Fibroblast of gingiva (primary cell): ENCODE measurements at regions not wholly inside any gene's neighbourhood (a gene's known extent, or its start where the extent isn't known, plus 50 kb on each side); places are given as distances from the start of the nearest gene placed in this dataset.

Experiments
- DNase-seq: peaks from one replicate; pipeline ENCODE4 v3.0.0-alpha.2; 2011; ENCODE audit warnings: low read depth

DNA sequence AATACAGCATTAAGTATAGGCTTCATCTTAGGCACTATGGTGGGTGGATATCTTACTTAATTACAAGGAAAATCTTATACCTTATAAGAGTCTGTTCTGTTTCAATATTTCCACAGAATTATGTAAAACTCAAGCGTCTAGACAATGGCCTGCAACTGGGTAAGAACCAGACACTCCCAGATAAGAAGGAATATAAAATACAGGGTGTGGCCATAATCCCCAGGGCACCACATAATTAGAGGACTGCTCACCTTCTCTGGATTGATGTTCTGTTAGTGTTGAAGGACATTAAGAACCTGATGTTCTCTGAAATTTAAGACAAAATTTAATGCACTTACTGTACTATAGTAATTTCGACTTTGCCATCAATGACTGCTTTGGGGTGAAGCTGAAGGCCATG lies 198.2 kb upstream of the ARSJ start:
- no peak for DNase-seq

DNA sequence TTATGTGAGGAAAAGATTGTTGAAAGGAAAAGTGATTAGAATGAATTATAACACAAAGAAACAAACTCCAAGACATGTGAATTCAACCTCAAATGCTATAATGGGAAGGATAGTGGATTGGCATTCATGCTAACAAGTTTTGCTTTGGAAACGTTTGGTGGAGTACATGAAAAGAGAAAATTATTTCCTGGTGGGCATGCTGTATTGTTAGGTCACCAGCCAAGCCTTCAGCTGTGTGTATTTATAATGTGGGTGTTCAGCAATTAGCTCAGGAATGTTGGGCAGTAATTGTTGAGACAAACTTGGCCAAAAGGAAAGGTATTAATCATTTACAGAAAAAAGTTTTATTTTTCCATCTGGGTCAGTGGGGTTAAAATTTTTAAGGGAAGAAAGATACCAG lies 198.9 kb upstream of the ARSJ start:
- no peak for DNase-seq

DNA sequence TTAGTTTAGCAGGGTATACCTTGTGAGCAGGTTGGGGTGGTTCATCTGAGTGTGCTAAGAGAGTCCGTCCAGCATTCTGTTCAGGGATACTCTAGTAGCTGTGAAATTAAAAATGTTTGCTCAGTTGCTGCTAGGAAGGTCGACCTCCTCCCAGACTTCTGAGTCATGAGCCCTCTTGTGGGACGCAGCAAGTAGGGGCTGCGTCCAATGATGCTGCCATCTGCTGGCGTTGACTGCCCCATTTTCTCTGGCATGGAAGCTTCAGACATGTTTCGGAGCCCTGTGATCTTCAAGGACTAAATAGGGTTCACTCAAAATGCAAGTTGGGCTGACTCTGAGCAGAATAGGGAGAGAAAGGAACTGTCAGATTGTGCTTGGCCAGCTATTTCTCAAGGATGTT lies 201.0 kb upstream of the ARSJ start:
- DNase-seq, result peak; percentile 70

DNA sequence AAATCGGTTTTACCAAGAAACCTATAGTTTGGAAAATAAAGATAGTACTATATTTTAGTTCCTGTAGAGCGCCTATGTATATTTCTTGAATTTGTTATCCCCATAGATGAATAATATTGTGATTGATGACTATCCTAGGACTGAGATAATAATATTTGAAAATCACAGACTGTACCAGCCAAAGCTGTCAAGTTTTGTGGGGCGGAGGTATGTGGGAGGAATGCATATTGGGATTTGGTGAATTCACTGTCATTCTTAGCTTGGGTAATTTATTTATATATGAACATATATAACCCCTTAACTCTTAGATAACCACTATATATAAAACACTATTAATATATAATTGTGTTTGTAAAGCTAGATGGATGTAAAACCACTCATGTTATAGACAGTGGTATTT lies 205.5 kb upstream of the ARSJ start:
- no peak for DNase-seq

DNA sequence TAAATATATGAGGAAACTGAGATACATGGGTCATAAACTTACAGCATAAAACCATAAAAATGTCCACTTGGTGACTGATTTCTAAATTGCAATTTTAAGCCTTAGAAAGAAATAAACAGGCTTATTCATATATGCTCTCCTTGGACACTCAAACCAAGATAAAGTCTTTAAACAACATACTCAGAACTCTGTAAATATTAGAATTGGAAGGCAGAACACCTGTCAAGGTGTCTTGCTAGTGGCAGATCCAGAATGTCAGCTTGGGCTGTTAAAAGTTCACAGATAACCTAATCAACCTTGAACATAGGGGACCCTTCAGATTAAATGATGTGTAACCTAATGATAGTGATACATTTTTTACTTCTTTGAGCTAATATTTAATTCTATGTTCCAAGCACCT lies 208.1 kb upstream of the ARSJ start:
- no peak for DNase-seq

DNA sequence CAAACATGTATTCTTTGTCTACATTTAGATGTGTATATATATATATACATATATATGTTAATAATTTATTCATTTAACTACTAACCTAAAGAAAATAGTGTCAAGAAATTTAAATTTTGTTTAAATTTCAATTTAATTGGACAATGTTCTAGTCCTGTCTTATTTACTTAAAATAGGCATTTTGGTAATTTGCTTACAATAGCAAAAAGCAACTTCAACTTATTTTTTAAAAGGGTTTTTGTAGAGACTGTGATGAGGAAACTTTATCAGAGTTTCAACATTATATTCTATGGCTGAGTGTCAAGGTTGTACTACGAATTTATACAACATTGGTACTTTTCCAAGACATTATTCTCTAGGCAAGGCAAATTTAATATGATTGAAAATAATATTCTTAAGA lies 212.0 kb upstream of the ARSJ start:
- DNase-seq, result no peak

DNA sequence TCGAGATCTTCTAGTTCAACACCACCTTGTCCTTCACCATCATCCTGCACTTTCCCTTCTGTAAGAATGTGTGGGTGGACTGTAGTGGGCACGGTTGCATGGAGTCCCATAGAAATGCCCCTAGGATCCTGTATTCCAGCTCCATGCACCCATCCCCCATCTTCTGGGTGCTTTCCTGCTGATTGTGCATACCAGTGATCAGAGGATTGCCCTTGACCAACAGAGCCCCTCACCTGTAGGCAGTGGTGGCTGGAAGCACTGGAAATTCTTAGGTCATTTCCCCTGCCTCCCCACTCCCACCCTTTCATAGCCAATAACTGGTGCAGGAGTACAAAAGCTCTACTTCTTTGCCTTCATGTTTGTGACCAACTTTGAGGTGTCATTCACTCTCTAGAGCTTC lies 213.4 kb upstream of the ARSJ start:
- no peak for DNase-seq

DNA sequence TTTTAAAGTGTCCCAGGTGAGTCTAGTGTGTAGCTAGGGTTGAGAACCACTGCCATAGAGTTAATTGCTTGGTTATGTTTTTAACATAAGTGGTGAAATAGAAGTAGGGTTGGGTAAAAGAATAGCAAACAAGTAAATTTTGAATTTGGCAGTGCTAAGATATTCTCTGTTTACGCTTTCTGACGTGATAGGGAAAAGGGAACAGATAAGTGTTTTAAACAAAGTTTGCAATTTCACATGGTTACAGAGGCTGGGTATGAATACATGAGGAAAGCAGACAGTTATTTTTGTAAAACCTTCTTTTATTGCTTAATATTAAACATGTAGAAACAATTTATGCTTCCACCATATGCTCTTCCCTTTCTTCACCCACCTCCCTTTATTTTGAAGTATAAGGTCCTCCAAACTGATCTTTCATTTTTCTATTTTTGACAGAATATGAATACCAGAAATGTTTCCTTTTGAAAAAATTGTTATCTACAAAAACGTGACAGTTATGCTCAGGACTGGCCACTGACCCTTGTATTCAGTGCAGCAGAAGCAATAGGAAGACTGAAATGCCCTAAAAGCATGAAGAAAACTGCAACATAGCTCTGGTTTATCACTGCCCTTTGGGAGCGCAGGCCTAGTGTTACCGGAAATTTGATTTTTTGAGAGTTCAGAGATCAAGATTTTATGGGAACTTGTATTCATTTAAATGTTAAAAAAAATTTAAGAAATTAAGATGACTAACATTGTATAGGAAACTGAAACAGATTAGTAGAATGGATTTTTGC lies 214.4 kb upstream of the ARSJ start:
- no peak for DNase-seq

DNA sequence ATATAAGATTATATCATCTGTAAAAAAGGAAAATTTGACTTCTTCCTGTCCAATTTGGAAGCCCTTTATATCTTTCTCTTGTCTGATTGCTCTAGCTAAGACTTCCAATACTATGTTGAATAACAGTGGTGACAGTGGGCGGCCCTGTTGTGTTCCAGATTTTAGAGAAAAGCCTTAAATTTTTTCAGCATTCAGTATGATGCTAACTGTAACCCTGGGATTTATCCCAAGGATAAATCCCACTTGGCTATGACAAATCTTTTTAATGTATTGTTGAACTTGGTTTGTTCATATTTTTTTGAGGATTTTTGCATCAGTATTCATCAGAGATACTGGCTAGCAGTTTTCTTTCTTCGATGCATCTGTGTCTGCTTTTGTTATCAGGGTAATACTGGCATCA lies 217.2 kb upstream of the ARSJ start:
- no peak for DNase-seq

DNA sequence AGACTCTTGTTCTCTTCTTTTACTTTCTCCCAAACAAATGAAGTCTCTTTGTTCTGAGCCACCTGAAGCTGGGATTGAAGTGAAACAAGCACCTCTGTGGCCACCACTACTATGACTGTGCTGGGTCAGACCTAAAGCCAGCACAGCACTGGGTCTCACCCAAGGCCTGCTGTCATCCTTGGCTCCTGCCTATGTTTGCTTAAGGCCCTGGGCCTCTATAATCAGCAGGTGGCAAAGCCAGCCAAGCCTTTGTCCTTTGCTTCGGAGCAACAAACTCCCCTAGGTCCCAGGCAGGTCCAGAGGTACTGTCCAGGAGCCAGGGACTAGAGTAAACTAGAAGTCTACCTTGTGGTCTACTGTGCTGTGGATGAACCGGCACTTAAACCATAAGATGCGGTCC lies 220.6 kb upstream of the ARSJ start:
- DNase-seq, result no peak

DNA sequence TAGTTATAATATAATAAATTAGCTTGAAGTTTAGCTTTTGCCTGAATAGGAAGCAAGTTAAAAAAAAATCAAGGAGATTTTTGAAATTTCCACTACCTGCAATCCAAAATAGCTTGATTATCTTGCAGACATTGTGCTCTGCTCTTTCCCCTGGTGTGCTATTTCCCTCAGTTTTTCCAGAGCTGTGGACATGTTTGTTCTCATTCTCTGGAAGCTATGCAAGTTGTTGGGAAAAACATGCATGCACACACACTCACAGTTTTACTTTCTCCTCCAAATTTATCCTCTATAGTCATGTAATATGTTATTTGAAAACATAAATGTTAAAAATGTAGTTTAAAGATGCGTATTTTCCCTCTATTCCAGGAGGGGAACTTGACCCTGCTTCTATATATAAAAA lies 225.8 kb upstream of the ARSJ start:
- DNase-seq, result no peak

DNA sequence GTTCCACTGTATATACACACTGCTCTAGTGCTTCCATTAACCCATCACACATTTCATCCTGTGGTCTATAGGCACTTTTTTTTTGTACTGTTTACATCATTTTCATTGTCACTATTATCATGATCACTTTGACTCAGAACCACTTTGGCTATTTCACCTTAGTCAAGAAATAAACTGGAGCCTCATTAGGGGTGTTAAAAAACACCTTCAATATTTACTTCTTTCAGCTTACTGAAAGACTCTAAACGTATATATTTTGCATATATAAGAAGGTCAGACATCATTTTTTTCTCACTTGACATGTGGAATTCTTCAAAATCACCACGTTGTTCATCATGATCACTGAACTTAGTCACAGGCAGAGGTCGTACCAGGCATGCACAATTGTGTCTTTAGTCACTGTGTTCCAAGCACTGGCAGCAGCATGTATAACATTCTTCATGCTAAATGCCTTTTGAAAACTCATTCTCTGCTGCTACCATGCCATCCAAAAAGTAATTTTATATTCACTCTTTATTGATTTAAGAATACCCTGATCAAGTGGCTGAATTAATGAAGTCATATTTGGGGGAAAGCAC lies 229.2 kb upstream of the ARSJ start:
- peak; percentile 44 for DNase-seq

DNA sequence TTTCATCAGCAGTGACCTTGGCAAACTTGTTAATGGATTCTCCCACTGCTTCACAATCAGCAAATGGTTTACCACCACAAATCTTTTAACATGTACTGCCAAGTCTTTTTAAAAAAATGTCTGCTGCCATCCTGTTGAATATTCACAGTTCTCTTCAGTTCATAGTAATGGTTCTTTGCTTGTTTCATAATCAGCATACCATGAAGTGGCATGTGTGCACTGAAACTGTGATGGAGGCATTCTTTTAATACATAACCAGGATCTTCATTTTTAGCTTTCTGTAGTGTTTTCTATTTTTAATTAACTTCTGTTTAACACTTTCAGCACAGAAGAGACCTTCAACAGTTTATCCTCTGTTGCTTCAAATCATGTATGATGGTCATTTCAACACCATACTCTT lies 230.1 kb upstream of the ARSJ start:
- no peak for DNase-seq

DNA sequence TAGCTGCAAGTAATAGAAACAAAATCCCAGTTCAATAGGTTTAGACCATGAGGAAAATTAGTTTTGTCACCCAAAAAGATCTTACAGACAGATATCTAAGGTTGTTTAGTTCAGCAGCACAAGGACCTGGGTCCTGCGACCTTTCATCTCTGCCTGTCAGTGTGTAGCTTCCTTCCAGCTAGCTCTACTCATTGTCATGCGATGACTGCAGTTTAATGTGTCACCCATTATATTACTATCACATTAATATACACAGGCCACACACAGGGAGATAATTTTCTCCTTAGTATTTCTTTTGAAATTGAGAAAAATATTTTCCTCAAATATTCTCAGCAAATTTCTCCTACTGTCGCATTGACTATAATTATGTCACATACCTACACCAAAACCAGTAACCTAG lies 232.1 kb upstream of the ARSJ start:
- no peak for DNase-seq

DNA sequence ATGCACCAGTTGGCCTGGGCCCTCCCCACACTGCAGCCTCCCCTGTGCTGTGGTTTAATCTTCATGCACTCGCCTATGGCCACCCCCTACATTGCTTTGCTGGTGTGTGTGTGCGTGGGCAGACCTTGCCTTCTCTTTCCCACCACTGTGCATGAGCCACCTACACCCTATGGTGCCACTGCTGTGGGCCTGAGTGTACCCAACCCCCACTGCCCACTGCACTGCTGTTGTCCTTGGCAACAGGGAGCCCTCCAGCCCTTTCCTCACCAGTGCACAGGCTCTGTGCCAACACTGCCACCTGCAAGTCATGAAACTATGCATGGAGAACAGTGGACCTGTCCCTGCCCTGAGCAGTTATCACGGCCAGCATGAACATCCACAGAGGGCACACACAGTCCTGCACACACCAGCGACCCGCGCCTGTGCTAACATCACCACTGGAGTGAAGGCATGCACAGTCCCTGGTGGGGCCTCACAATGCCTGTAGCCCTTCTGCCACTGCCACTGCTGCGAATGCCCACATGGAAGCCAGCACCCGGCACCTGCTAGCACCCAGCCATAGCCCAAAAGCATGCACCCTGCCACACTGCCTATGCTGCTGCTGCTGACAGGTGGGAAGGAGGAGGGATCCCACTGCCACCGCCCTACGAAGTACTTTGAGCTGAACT lies 237.8 kb upstream of the ARSJ start:
- no peak for DNase-seq

DNA sequence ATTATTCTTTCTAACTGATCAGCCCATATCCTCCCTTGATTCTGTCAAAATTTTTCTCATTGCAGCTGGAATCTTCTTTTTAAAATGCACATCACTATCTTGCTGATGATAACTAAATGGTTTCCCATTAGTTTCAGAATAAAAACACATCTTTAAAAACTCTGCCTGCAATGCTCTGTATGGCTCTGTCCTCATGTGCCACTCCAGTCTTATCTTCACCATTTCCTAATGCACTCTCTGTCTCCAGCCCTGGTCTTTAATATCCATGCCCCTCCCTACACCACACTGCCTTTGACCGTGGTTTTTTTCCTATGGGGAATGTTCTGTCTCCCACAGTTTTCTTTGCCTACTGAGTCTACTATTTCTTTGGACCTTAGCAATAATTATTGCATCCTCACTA lies 244.1 kb upstream of the ARSJ start:
- no peak for DNase-seq

DNA sequence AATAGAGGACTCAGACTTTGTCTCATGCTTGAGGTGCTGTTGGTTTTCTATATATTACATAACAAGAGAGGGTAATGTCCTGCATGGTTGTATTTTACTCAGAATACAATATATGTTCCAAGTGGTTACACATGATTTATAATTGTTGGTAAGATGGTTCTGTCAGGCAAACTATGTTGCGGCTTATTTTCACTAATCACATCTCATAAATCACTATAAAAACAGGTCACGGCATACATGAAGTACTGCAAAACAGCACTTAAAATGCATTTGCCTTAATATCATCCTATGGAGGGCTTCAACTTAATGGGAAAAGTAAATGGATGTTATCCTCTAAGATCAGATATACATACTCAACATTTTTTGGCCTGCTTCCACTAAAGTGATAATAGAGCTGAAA lies 246.0 kb upstream of the ARSJ start:
- no peak for DNase-seq

DNA sequence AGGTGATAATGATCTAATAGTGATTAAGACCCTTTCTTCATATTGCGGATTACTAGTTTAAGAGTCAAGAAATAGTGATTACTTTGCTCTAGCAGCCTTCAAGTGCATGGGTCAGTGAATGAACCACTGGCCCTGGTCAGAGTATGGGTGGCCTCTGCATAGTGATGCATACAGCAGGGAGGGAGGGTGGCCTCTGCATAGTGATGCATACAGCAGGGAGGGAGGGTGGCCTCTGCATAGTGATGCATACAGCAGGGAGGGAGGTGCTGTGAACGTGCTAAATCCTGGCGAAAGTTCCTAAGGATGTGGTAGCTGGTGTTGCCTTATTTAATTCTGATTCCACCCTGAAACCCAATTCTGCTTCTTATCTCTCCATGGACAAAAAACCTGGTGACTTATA lies 246.7 kb upstream of the ARSJ start:
- no peak for DNase-seq

DNA sequence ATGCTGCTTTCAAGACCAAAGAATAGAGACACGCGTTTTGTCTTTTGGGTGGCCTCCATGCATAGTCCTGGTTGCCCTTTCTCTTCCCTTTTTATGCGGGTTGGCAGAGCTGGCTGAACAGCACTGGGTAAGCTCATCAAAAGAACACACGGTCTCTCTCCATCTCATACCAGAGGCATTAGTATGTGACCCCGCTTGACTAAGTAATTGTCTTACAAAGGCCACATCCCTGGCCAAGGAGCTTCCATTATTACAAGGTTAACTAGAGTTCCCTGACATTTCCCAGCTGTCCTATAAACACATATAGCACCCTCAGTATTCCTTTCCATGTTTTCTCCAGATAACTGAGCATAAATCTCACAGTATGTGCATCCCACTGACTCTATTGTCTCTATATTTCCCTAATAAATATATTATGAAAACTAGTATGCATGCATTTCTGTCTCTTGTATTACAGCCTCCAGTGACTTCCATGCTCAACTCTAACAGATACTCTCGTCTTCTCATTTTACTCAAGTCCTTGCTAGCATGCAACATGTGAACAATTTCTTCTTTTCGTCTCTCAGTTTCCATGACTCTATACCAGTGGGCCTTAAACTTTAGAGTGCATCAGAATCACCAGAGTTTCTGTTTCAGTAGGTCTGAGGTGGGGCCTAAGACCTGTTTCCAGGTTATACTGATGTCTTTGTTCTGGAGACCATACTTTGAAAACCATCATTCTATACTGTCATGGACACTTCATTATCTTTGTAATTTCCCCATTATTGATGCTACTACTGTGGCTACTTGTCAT lies 247.7 kb upstream of the ARSJ start:
- no peak for DNase-seq

DNA sequence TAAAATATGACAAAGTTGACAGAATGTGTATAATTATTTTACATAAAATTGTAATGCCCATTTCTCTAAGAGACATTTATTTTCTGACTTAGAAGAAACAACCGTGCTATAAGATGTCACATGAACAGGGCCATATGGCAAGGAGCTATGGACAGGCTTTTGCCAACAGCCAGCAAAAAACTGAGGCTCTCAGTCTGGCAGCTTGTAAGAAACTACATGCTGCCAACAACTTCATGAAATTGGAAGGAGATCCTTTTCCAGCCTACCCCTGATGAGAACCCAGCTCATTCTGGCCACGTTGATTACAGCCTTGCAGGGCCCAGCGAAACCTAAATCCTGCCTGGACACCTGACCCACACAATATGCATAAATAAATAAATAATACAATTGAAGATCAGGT lies 250.3 kb upstream of the ARSJ start:
- DNase-seq, result no peak

DNA sequence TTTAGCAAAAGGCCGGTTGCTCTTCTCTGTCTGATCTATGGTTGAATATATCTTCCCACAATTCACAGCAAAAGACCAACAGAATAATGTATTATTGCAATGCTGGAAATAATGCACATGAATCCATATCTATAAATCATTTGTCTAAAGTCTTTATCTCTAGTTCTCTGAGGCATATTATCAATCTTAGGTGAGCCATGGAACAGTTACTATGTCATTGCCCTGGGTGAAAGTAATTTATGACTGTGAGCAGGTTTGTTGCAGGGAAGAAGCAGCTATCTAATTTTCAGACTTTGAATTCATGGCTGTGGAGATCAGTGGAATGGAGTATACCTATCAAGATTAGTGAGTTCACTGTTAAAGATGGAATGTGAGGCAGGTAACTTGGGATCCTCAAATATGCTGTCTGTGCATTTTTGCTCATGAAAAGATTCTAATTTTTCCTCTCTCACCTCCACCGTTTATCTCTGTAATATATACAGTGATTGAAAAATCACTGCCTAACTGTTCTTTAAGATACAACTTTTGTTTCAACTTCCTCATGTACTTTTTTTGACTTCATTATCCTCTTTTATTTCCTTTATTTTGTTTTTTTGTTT lies 256.8 kb upstream of the ARSJ start:
- DNase-seq, result no peak

DNA sequence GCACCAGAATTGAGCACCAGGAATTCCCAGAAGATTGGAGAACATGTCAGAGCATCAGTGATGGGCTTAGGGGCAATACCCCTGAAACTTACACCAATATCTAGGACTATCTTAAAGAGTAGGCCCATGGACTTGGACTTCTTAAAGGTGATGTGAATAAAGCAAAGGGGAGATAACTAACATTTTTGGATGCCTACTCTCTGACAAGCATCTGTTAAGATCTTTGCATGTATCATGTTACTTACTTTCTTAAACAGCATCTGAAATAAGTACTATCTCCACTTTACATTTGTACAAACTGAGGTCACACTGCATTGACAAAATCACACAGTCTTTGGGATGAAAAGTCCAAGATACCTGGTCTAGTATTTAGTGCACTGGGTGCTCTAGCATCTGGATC lies 258.6 kb upstream of the ARSJ start:
- DNase-seq, result no peak

DNA sequence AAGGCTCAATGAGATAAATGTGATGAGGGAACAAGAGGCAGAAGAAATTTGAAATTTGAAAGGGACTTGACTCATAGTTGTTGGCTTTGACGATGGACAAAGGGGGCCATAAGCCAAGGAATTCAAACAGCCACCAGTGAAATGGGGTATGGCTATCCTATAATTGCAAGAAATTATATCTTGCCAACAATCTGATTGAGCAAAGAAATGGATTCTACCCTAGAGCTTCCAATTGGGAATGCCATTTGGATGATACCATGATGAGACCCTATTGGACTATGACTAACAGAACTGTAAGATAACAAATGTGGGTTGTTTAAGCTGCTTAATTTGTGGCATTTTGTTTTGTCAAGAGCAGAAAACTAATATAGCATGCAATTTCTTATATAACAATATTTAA lies 270.1 kb upstream of the ARSJ start:
- no peak for DNase-seq
